OCI-LY7 (cell line): ENCODE measurements at regions not wholly inside any gene's neighbourhood (a gene's known extent, or its start where the extent isn't known, plus 50 kb on each side); places are given as distances from the start of the nearest gene placed in this dataset.

ENCODE experiments used
- BruUV-seq: library from RNA; stranded (reverse); fragments of 400-500 nt; replicated peaks from 2 replicates; lab custom pipeline; 2021; lab: Mats Ljungman, UMichigan
- CTCF ChIA-PET: fragments of 300-600 bp; sonication (Branson Sonifier 250); formaldehyde crosslinking; loops from one replicate; lab custom pipeline; 2022; ENCODE audit warnings: antibody characterized with exemption; ENCODE audit not compliant: unreplicated experiment; lab: Charles Lee
- POLR2A ChIA-PET: fragments of 300-600 bp; sonication (Branson Sonifier 250); formaldehyde crosslinking; loops from one replicate; lab custom pipeline; 2022; ENCODE audit warnings: antibody characterized with exemption; lab: Charles Lee
- DNase-seq: peaks from one replicate; pipeline ENCODE4 v3.0.0-alpha.2; 2015; ENCODE audit warnings: low spot score
- H2AFZ ChIP-seq: fragments of 200-600 bp; sonication (generic), shearing (Covaris generic); 2 replicates; pipeline ENCODE4 v1.6.1; 2014; ENCODE audit warnings: mild to moderate bottlenecking, antibody characterized with exemption, low read length, moderate library complexity
- H3K27ac ChIP-seq: fragments of 200-600 bp; sonication (generic); 2 replicates; pipeline ENCODE4 v1.5.1; 2014; ENCODE audit warnings: mixed run types, low read depth, mild to moderate bottlenecking, moderate library complexity, low read length, inconsistent platforms; ENCODE audit not compliant: poor library complexity, severe bottlenecking
- H3K36me3 ChIP-seq: fragments of 200-600 bp; sonication (generic); 2 replicates; pipeline ENCODE4 v1.6.1; 2014; ENCODE audit warnings: mild to moderate bottlenecking, antibody characterized with exemption, low read length, moderate library complexity, mixed read lengths; ENCODE audit not compliant: insufficient read depth
- H3K4me1 ChIP-seq: fragments of 200-600 bp; sonication (generic); 2 replicates; pipeline ENCODE4 v1.5.1; 2014; ENCODE audit warnings: mild to moderate bottlenecking, low read length; ENCODE audit not compliant: insufficient read depth, poor library complexity, severe bottlenecking
- H3K4me2 ChIP-seq: fragments of 200-600 bp; sonication (generic); 2 replicates; pipeline ENCODE4 v1.6.1; 2014; ENCODE audit warnings: mild to moderate bottlenecking, low read length
- H3K4me3 ChIP-seq: fragments of 200-600 bp; sonication (generic); 2 replicates; pipeline ENCODE4 v1.5.1; 2014; ENCODE audit warnings: mild to moderate bottlenecking, low read depth, low read length; ENCODE audit not compliant: poor library complexity, severe bottlenecking
- H3K79me2 ChIP-seq: fragments of 200-600 bp; sonication (generic); 2 replicates; pipeline ENCODE4 v1.6.1; 2016; ENCODE audit warnings: low read depth, mild to moderate bottlenecking, low read length, moderate library complexity, mixed read lengths; ENCODE audit not compliant: insufficient read depth
- H3K9me2 ChIP-seq: fragments of 200-600 bp; sonication (generic); 2 replicates; pipeline ENCODE4 v1.6.1; 2016; ENCODE audit warnings: mild to moderate bottlenecking, low read length, mixed read lengths; ENCODE audit not compliant: insufficient read depth
- H3K9me3 ChIP-seq: fragments of 200-600 bp; sonication (generic); 2 replicates; pipeline ENCODE4 v1.6.1; 2014; ENCODE audit warnings: mild to moderate bottlenecking, mixed run types, low read length, mixed read lengths
- H4K20me1 ChIP-seq: fragments of 200-600 bp; sonication (generic); 2 replicates; pipeline ENCODE4 v1.6.1; 2014; ENCODE audit warnings: mild to moderate bottlenecking, antibody characterized with exemption, low read length, moderate library complexity, mixed read lengths; ENCODE audit not compliant: insufficient read depth
- EZH2phosphoT487 ChIP-seq: fragments of 200-600 bp; sonication (generic); IDR thresholded peaks from 2 replicates; pipeline ENCODE4 v1.6.1; 2018; ENCODE audit warnings: low read depth, borderline replicate concordance, mild to moderate bottlenecking, mixed run types, antibody characterized with exemption, low read length, moderate library complexity, mixed read lengths
- intact Hi-C: fragments of 100-400 bp; cut with micrococcal nuclease; formaldehyde crosslinking; loops from one replicate; pipeline ENCODE4 v1.10.0; 2022; ENCODE audit not compliant: unreplicated experiment
- TF ChIP-seq, protein P1 (sequence below): fragments of 200-600 bp; sonication (generic); conservative IDR thresholded peaks from 2 replicates; pipeline ENCODE4 v1.5.1; 2014; ENCODE audit warnings: mild to moderate bottlenecking, antibody characterized with exemption, low read length, moderate library complexity, mixed read lengths

GRCh38 chr2:65615602-65616001 is 183.2 kb upstream of the SPRED2 start:
- H3K9me2 ChIP-seq, result no peaks in the 10 kb centered on the region
- ChIA-PET CTCF (no interaction called here), POLR2A (interaction anchor here (1.0 kb wide), 1 partner anchor 11 kb away, joined by 5 read pairs; no protein-coding TSS in a partner anchor)
- intact Hi-C loops, result no loop called here
- BruUV-seq, result no TSS peak
- TF ChIP-seq EZH2phosphoT487, result no peak
- TF ChIP-seq, protein P1, sequence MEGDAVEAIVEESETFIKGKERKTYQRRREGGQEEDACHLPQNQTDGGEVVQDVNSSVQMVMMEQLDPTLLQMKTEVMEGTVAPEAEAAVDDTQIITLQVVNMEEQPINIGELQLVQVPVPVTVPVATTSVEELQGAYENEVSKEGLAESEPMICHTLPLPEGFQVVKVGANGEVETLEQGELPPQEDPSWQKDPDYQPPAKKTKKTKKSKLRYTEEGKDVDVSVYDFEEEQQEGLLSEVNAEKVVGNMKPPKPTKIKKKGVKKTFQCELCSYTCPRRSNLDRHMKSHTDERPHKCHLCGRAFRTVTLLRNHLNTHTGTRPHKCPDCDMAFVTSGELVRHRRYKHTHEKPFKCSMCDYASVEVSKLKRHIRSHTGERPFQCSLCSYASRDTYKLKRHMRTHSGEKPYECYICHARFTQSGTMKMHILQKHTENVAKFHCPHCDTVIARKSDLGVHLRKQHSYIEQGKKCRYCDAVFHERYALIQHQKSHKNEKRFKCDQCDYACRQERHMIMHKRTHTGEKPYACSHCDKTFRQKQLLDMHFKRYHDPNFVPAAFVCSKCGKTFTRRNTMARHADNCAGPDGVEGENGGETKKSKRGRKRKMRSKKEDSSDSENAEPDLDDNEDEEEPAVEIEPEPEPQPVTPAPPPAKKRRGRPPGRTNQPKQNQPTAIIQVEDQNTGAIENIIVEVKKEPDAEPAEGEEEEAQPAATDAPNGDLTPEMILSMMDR, result no peak
- H3K27ac ChIP-seq, result no peak overlapping the region
- DNase-seq, result no peak
- H3K36me3 ChIP-seq, result no peaks in the 10 kb centered on the region
- no peaks in the 10 kb centered on the region for H3K79me2 ChIP-seq
- no peaks in the 10 kb centered on the region for H3K4me1 ChIP-seq
- no peak overlapping the region for H3K4me2 ChIP-seq
- H3K4me3 ChIP-seq, result no peak overlapping the region
- H3K9me3 ChIP-seq, result no peaks in the 10 kb centered on the region
- H2AFZ ChIP-seq, result no peak overlapping the region
- no peaks in the 10 kb centered on the region for H4K20me1 ChIP-seq

GRCh38 chr2:65613968-65614555 is 181.7 kb upstream of the SPRED2 start:
- no peaks in the 10 kb centered on the region for H3K9me2 ChIP-seq
- BruUV-seq, result no TSS peak
- H2AFZ ChIP-seq, result peak overlapping the region; percentile 37; the same call in 1 of the 2 replicates
- H3K4me1 ChIP-seq, result peaks cover 4% of the 10 kb centered on the region
- POLR2A ChIA-PET, result no interaction called here
- no peak overlapping the region for H3K4me2 ChIP-seq
- no peak overlapping the region for H3K27ac ChIP-seq
- no peaks in the 10 kb centered on the region for H3K36me3 ChIP-seq
- no peak for TF ChIP-seq EZH2phosphoT487
- TF ChIP-seq, protein P1, result no peak
- no peak for DNase-seq
- no peaks in the 10 kb centered on the region for H4K20me1 ChIP-seq
- intact Hi-C loops, result no loop called here
- no peaks in the 10 kb centered on the region for H3K9me3 ChIP-seq
- CTCF ChIA-PET, result no interaction called here
- no peaks in the 10 kb centered on the region for H3K79me2 ChIP-seq
- no peak overlapping the region for H3K4me3 ChIP-seq

- POLR2A ChIA-PET, result no interaction called here
Measured at GRCh38 chr2:65611488-65611887, 179.1 kb upstream of the SPRED2 start.

More at GRCh38 chr2:65611488-65611887, 179.1 kb upstream of the SPRED2 start:
- no peaks in the 10 kb centered on the region for H3K79me2 ChIP-seq
- H3K9me3 ChIP-seq, result no peaks in the 10 kb centered on the region
- no peak for DNase-seq
- no TSS peak for BruUV-seq
- H3K4me1 ChIP-seq, result peaks cover 30% of the 10 kb centered on the region
- H3K9me2 ChIP-seq, result no peaks in the 10 kb centered on the region
- H4K20me1 ChIP-seq, result no peaks in the 10 kb centered on the region
- no peaks in the 10 kb centered on the region for H3K36me3 ChIP-seq
- H2AFZ ChIP-seq, result no peak overlapping the region
- CTCF ChIA-PET, result no interaction called here
- no peak overlapping the region for H3K4me2 ChIP-seq
- intact Hi-C loops, result no loop called here
- no peak overlapping the region for H3K27ac ChIP-seq
- no peak for TF ChIP-seq EZH2phosphoT487
- no peak overlapping the region for H3K4me3 ChIP-seq
